ENCODE measurements at regions not wholly inside any gene's neighbourhood (a gene's known extent, or its start where the extent isn't known, plus 50 kb on each side); places are given as distances from the start of the nearest gene placed in this dataset.
A peak's percentile ranks its signal among the peaks of the same experiment; 100 is the strongest.
"Not testable (repeated sequence)": the region's sequence is repeated elsewhere in the genome, so short reads cannot be mapped to it uniquely, and the experiment has no call there.

GRCh38 chr2:5020116-5020875 is 671.9 kb upstream of the SOX11 start:
- Mint-ChIP-seq H3K36me3 (ENCODE audit: low read depth) (no peaks in the 10 kb centered on the region), H3K9me3 (ENCODE audit: insufficient read depth) (peaks cover 49% of the 10 kb centered on the region), H3K27ac (no peak overlapping the region), H3K4me3 (no peak overlapping the region), H3K4me1 (ENCODE audit: low read depth) (no peaks in the 10 kb centered on the region), H3K27me3 (ENCODE audit: low read depth) (no peaks in the 10 kb centered on the region)
- POLR2A ChIA-PET, result no interaction called here
- no peak for DNase-seq
- CTCF ChIA-PET, result no interaction called here
- ATAC-seq, result no peak

- Mint-ChIP-seq H3K4me3 (no peak overlapping the region), H3K4me1 (ENCODE audit: low read depth) (no peaks in the 10 kb centered on the region), H3K27me3 (ENCODE audit: low read depth) (no peaks in the 10 kb centered on the region), H3K27ac (no peak overlapping the region), H3K9me3 (ENCODE audit: insufficient read depth) (peaks cover 48% of the 10 kb centered on the region), H3K36me3 (ENCODE audit: low read depth) (no peaks in the 10 kb centered on the region)
- DNase-seq, result no peak
- ChIA-PET POLR2A (no interaction called here), CTCF (no interaction called here)
- ATAC-seq, result no peak
These were observed 671.0 kb upstream of the SOX11 start for GRCh38 chr2:5021136-5021535.

GRCh38 chr2:5022061-5022460 is 670.1 kb upstream of the SOX11 start:
- CTCF ChIA-PET, result no interaction called here
- Mint-ChIP-seq H3K9me3 (ENCODE audit: insufficient read depth) (peaks cover 52% of the 10 kb centered on the region), H3K36me3 (ENCODE audit: low read depth) (no peaks in the 10 kb centered on the region), H3K4me3 (no peak overlapping the region), H3K27me3 (ENCODE audit: low read depth) (no peaks in the 10 kb centered on the region), H3K4me1 (ENCODE audit: low read depth) (no peaks in the 10 kb centered on the region), H3K27ac (no peak overlapping the region)
- no peak for DNase-seq
- POLR2A ChIA-PET, result no interaction called here
- ATAC-seq, result peak; percentile 39

DNA sequence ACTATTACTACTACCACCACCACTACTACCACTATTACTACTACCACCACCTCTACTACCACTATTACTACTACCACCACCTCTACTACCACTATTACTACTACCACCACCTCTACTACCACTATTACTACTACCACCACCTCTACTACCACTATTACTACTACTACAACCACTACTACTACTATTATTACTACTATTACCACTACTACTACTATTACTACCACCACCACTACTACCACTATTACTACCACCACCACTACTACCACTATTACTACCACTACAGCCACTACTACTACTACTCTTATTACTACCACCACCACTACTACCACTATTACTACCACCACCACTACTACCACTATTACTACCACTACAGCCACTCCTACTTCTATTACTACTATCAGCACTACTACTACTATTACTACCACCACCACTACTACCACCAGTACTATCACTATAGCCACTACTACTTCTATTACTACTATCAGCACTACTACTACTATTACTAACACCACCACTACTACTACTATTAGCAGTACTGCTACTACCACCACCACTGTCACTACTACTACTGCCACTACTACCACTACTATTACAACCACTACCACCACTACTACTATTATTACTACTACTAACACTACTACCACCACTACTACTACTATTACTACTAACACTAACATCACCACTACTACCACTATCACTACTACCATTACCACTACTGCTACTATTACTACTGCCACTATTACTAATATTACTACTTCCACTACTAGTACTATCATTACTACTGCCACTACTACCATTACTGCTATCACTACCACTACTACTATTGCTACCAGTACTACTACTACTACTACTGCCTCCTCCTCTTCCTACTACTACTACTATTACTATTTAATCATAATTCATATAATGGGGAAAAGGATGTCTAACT is 669.2 kb upstream of the SOX11 start:
- peaks cover 45% of the 10 kb centered on the region for H3K9me3 Mint-ChIP-seq (ENCODE audit: insufficient read depth)
- H3K27ac Mint-ChIP-seq; POLR2A ChIA-PET; ATAC-seq; CTCF ChIA-PET; DNase-seq; H3K4me1 Mint-ChIP-seq (ENCODE audit: low read depth); H3K27me3 Mint-ChIP-seq (ENCODE audit: low read depth); H3K36me3 Mint-ChIP-seq (ENCODE audit: low read depth); H3K4me3 Mint-ChIP-seq: not testable (repeated sequence)

GRCh38 chr2:5026571-5027234 is 665.5 kb upstream of the SOX11 start:
- ChIA-PET CTCF (no interaction called here), POLR2A (no interaction called here)
- ATAC-seq, result no peak
- no peaks in the 10 kb centered on the region for H3K27me3 Mint-ChIP-seq (ENCODE audit: low read depth)
- H3K4me3 Mint-ChIP-seq, result no peak overlapping the region
- H3K36me3 Mint-ChIP-seq (ENCODE audit: low read depth), result no peaks in the 10 kb centered on the region
- H3K4me1 Mint-ChIP-seq (ENCODE audit: low read depth), result no peaks in the 10 kb centered on the region
- H3K9me3 Mint-ChIP-seq (ENCODE audit: insufficient read depth), result peaks cover 24% of the 10 kb centered on the region
- no peak overlapping the region for H3K27ac Mint-ChIP-seq
- no peak for DNase-seq

- ChIA-PET POLR2A (no interaction called here), CTCF (no interaction called here)
- Mint-ChIP-seq H3K36me3 (ENCODE audit: low read depth) (no peaks in the 10 kb centered on the region), H3K4me1 (ENCODE audit: low read depth) (no peaks in the 10 kb centered on the region), H3K27ac (no peak overlapping the region), H3K4me3 (no peak overlapping the region), H3K9me3 (ENCODE audit: insufficient read depth) (peaks cover 6% of the 10 kb centered on the region), H3K27me3 (ENCODE audit: low read depth) (no peaks in the 10 kb centered on the region)
- DNase-seq (no peak), ATAC-seq (no peak)
These were observed 657.1 kb upstream of the SOX11 start for GRCh38 chr2:5035057-5035488.

DNA sequence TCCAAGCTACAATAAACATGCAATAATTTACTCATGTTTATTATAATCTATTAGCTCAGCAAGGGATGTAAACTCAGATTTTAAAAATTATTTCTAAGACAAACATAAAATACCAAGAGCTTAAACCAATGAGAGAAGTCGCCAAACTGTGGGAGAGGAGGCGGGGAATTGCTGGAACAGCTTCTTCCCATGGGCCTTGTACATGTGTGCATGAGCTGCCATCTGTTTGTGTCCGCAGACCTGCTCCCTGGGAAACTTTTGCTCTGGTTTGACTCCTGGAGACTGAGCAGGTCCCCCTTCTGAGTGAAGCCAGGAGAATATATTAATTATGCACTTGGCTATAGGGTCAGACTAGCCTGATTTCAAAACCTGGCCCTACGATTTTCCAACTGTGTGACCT is 655.9 kb upstream of the SOX11 start:
- H3K36me3 Mint-ChIP-seq (ENCODE audit: low read depth), result no peaks in the 10 kb centered on the region
- no peak overlapping the region for H3K4me3 Mint-ChIP-seq
- no peaks in the 10 kb centered on the region for H3K4me1 Mint-ChIP-seq (ENCODE audit: low read depth)
- H3K27me3 Mint-ChIP-seq (ENCODE audit: low read depth), result no peaks in the 10 kb centered on the region
- peaks cover 6% of the 10 kb centered on the region for H3K9me3 Mint-ChIP-seq (ENCODE audit: insufficient read depth)
- no peak overlapping the region for H3K27ac Mint-ChIP-seq
- DNase-seq, result no peak
- CTCF ChIA-PET, result no interaction called here
- no peak for ATAC-seq
- POLR2A ChIA-PET, result no interaction called here

DNA sequence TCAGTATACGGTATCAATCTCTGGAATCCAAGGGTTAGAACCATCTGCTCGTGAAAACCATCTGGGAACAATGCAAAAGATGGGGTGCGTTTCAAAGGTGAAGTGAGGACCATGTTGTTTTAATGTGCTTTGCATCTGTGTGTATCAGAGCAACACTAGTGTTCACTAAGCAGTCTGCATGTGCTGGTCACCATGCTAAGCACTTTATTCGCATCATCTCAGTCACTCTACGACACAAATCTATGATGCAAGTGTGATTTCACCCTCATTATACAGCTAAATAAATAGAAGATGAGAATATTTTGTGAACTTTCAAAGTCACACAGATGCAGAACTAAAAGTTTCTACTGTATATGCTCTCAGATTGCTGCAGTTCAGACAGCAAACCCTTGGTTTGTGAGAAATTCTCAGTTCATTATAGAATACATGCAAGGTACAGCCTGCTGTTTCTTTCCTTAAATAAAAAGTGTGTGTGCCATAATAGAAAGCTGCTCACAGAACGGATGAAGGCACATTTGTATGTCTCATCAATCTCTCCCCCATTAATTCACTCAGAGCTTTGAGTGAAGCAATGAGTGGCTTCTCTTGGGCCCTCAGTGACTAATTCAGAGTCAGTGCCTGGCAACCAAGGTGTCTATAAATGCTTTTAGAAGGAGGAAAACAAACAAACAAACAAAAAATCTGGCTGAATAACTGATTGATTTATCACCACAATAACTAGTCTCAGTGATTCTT is 652.8 kb upstream of the SOX11 start:
- Mint-ChIP-seq H3K4me1 (ENCODE audit: low read depth) (no peaks in the 10 kb centered on the region), H3K36me3 (ENCODE audit: low read depth) (no peaks in the 10 kb centered on the region), H3K9me3 (ENCODE audit: insufficient read depth) (peaks cover 6% of the 10 kb centered on the region), H3K4me3 (no peak overlapping the region), H3K27ac (no peak overlapping the region), H3K27me3 (ENCODE audit: low read depth) (no peaks in the 10 kb centered on the region)
- ChIA-PET POLR2A (no interaction called here), CTCF (no interaction called here)
- ATAC-seq (no peak), DNase-seq (no peak)

DNA sequence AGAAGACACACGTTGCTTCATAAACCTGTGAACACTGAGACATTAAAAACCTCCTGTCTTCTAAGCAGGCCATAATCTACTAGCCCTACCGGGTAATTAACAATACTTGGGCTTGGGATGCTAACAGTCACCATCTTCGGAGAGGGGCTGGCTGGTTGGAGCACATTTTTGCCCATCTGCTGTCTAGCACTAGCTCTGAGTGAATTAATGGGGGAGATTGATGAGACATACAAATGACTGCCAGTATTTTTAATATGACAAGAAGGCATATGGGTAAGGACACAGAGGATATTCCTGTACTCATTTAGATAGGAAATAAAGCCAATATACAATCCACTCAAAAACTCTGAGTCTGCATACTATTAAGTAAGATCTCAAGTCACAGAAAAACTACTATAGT is 651.6 kb upstream of the SOX11 start:
- Mint-ChIP-seq H3K9me3 (ENCODE audit: insufficient read depth) (peaks cover 11% of the 10 kb centered on the region), H3K4me1 (ENCODE audit: low read depth) (no peaks in the 10 kb centered on the region), H3K27me3 (ENCODE audit: low read depth) (no peaks in the 10 kb centered on the region), H3K4me3 (no peak overlapping the region), H3K36me3 (ENCODE audit: low read depth) (no peaks in the 10 kb centered on the region), H3K27ac (no peak overlapping the region)
- no peak for ATAC-seq
- ChIA-PET POLR2A (no interaction called here), CTCF (no interaction called here)
- no peak for DNase-seq

DNA sequence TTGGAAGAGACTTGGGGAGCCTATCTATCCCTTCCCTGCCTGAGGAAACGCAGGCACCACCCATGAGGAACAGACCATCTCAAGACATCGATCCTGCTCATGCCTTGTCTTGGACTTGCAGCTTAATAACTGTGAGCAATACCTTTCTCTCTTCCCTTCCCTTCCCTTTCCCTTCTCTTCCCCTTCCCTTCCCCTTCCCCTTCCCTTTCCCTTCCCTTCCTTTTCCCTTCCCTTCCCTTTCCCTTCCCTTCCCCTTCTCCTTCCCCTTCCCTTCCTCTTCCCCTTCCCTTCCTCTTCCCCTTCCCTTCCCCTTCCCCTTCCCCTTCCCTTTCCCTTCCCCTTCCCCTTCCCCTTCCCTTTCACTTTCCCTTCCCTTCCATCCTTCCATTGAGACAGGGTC is 650.7 kb upstream of the SOX11 start:
- Mint-ChIP-seq H3K4me3 (no peak overlapping the region), H3K9me3 (ENCODE audit: insufficient read depth) (peaks cover 12% of the 10 kb centered on the region), H3K4me1 (ENCODE audit: low read depth) (no peaks in the 10 kb centered on the region), H3K27me3 (ENCODE audit: low read depth) (no peaks in the 10 kb centered on the region), H3K27ac (no peak overlapping the region), H3K36me3 (ENCODE audit: low read depth) (no peaks in the 10 kb centered on the region)
- DNase-seq (no peak), ATAC-seq (no peak)
- ChIA-PET CTCF (no interaction called here), POLR2A (no interaction called here)

DNA sequence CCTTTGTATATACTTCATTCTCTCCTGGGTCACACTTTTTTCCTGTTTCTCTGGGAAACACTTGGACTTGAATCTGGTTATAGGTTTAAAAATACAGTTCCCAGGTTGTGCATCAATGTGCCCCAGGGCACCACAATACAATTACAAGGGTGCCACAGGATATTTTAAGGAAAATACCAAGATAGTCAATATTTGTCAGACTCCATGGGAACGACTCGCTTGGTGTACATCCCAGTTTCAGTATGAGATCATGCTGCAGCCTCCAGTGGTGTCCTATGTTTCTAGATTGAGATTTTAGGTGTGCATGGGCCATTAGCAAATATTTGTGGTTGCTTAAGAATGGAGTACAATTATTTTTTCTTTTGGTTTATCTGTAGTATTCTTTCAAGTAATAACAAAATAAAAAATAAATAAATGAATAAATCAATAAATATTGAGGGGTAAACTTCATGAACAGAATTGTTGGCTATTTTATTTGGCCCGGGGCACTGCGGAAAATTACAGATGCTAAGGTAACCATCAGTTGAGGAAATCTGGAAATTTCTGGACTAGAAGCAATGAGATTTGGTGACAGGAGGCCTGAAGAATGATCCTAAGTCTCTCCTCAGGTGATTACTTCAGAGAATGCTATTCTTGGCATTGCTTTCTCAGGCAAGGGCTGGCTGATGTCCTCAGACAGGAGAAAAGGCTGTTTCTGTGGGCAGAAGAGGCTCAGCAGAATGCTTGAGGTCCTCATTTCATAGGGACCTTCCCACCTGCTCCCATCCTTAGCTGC is 649.3 kb upstream of the SOX11 start:
- DNase-seq (no peak), ATAC-seq (no peak)
- H3K9me3 Mint-ChIP-seq (ENCODE audit: insufficient read depth), result peaks cover 21% of the 10 kb centered on the region
- H3K27me3 Mint-ChIP-seq (ENCODE audit: low read depth), result no peaks in the 10 kb centered on the region
- ChIA-PET POLR2A (no interaction called here), CTCF (no interaction called here)
- H3K4me3 Mint-ChIP-seq, result no peak overlapping the region
- no peaks in the 10 kb centered on the region for H3K4me1 Mint-ChIP-seq (ENCODE audit: low read depth)
- no peak overlapping the region for H3K27ac Mint-ChIP-seq
- no peaks in the 10 kb centered on the region for H3K36me3 Mint-ChIP-seq (ENCODE audit: low read depth)
